ENCODE measurements at regions not wholly inside any gene's neighbourhood (a gene's known extent, or its start where the extent isn't known, plus 50 kb on each side); places are given as distances from the start of the nearest gene placed in this dataset.

DNA sequence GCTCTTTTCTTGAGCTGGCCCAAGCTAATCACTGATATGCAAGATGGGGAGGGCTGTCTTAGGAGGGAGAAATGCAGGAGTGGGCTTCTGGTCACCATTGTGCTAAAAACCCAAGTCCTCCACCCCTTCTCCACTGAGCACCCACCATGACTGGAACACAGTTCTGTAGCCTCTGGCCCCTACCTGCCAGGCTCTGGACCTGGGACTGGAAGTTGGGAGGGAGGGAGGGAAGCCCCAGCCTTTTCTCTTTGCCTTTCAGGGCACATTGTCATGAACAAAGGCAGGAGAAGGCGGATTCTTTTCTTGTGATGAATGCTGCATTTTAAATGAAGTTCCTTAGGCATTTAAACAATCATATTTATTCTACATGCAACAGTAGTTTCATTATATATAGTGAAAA, 559.1 kb upstream of the TRPC7 start:
- DNase-seq (no peak), ATAC-seq (ENCODE audit: low read depth) (no peak)
- Histone ChIP-seq H3K4me2 (replicated peaks; ENCODE audit: low read depth, low read length, poor library complexity, severe bottlenecking) (no peak overlapping the region), H3K9me3 (ENCODE audit: control extremely low read depth in 1 of 3, control insufficient read depth in 2 of 3, insufficient read depth in 1 of 3, low read length in 2 of 3) (no peaks in the 10 kb centered on the region), H3K27me3 (replicated peaks in 1 of 4; ENCODE audit: control extremely low read depth in 1 of 4, control insufficient read depth in 3 of 4, insufficient read depth in 4 of 4, low read length in 3 of 4) (no peaks in the 10 kb centered on the region), H3K4me3 (ENCODE audit: control extremely low read depth in 1 of 5, extremely low read depth in 1 of 5, insufficient read depth in 1 of 5, low read depth in 2 of 5, low read length in 4 of 5) (no peak overlapping the region), H3K79me2 (ENCODE audit: control insufficient read depth, insufficient read depth, low read length) (no peaks in the 10 kb centered on the region), H3K27ac (ENCODE audit: low read length in 2 of 2) (no peak overlapping the region), H3K36me3 (replicated peaks in 1 of 2; ENCODE audit: control extremely low read depth in 1 of 2, control insufficient read depth in 1 of 2, extremely low read depth in 1 of 2, insufficient read depth in 2 of 2, low read length in 1 of 2) (no peaks in the 10 kb centered on the region), H4K20me1 (ENCODE audit: control insufficient read depth, insufficient read depth, low read length, poor library complexity, severe bottlenecking) (no peaks in the 10 kb centered on the region), H3K4me1 (ENCODE audit: control insufficient read depth in 2 of 2, insufficient read depth in 2 of 2, low read length in 2 of 2) (no peaks in the 10 kb centered on the region), H2AFZ (ENCODE audit: insufficient read depth, low read depth, low read length, poor library complexity, severe bottlenecking) (no peak overlapping the region), H3K9ac (ENCODE audit: low read length) (no peak overlapping the region)
- no peaks in the 10 kb centered on the region for H3K9me3 Mint-ChIP-seq (ENCODE audit: insufficient read depth)
- no CpG with 5 or more reads among the region's 1 CpG for WGBS (ENCODE audit: insufficient coverage)
- no peaks in the 10 kb centered on the region for H3K27me3 Mint-ChIP-seq
- H3K4me3 Mint-ChIP-seq = no peak overlapping the region
- H3K4me1 Mint-ChIP-seq = no peaks in the 10 kb centered on the region
- intact Hi-C loops (cut with micrococcal nuclease) = no loop called here
- POLR2A ChIA-PET = no interaction called here
- CTCF ChIA-PET = no interaction called here
- TF ChIP-seq EZH2 (IDR thresholded peaks at IDR 0.05; ENCODE audit: borderline replicate concordance, insufficient read depth, low read depth, low read length, poor library complexity, severe bottlenecking) = no peak
- no peak overlapping the region for H3K27ac Mint-ChIP-seq

DNA sequence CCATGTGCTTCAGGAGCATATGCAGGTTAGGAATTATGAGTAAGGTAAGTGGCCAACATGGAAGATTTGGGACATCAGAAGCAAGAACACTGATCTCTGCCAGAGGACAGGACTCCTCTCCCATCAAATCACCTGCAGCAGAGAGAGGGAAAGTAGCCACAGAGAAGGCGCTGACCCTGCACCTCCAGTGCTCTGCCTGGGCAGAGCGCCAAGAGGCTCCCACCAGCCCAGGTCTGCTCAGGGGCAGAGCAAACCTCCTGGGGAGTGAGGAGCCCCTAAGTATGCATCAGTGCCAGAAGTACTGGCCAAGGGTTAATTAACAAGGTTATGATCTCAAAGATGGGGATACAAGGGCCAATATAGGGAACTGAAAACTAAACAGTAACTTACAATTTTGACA, 545.3 kb upstream of the TRPC7 start:
- CTCF ChIA-PET = no interaction called here
- Mint-ChIP-seq H3K4me1 (no peaks in the 10 kb centered on the region), H3K4me3 (no peak overlapping the region), H3K27me3 (no peaks in the 10 kb centered on the region), H3K9me3 (ENCODE audit: insufficient read depth) (no peaks in the 10 kb centered on the region), H3K27ac (no peak overlapping the region)
- no peak for TF ChIP-seq EZH2 (IDR thresholded peaks at IDR 0.05; ENCODE audit: borderline replicate concordance, insufficient read depth, low read depth, low read length, poor library complexity, severe bottlenecking)
- TF ChIP-seq, protein P1, sequence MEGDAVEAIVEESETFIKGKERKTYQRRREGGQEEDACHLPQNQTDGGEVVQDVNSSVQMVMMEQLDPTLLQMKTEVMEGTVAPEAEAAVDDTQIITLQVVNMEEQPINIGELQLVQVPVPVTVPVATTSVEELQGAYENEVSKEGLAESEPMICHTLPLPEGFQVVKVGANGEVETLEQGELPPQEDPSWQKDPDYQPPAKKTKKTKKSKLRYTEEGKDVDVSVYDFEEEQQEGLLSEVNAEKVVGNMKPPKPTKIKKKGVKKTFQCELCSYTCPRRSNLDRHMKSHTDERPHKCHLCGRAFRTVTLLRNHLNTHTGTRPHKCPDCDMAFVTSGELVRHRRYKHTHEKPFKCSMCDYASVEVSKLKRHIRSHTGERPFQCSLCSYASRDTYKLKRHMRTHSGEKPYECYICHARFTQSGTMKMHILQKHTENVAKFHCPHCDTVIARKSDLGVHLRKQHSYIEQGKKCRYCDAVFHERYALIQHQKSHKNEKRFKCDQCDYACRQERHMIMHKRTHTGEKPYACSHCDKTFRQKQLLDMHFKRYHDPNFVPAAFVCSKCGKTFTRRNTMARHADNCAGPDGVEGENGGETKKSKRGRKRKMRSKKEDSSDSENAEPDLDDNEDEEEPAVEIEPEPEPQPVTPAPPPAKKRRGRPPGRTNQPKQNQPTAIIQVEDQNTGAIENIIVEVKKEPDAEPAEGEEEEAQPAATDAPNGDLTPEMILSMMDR (IDR thresholded peaks at IDR 0.05) = no peak
- Histone ChIP-seq H2AFZ (ENCODE audit: insufficient read depth, low read depth, low read length, poor library complexity, severe bottlenecking) (no peak overlapping the region), H3K4me1 (ENCODE audit: control insufficient read depth in 2 of 2, insufficient read depth in 2 of 2, low read length in 2 of 2) (no peaks in the 10 kb centered on the region), H3K27me3 (replicated peaks in 1 of 4; ENCODE audit: control extremely low read depth in 1 of 4, control insufficient read depth in 3 of 4, insufficient read depth in 4 of 4, low read length in 3 of 4) (no peaks in the 10 kb centered on the region), H3K4me3 (ENCODE audit: control extremely low read depth in 1 of 5, extremely low read depth in 1 of 5, insufficient read depth in 1 of 5, low read depth in 2 of 5, low read length in 4 of 5) (no peak overlapping the region), H3K9me3 (ENCODE audit: control extremely low read depth in 1 of 3, control insufficient read depth in 2 of 3, insufficient read depth in 1 of 3, low read length in 2 of 3) (no peaks in the 10 kb centered on the region), H3K36me3 (replicated peaks in 1 of 2; ENCODE audit: control extremely low read depth in 1 of 2, control insufficient read depth in 1 of 2, extremely low read depth in 1 of 2, insufficient read depth in 2 of 2, low read length in 1 of 2) (no peaks in the 10 kb centered on the region), H4K20me1 (ENCODE audit: control insufficient read depth, insufficient read depth, low read length, poor library complexity, severe bottlenecking) (no peaks in the 10 kb centered on the region), H3K79me2 (ENCODE audit: control insufficient read depth, insufficient read depth, low read length) (no peaks in the 10 kb centered on the region), H3K9ac (ENCODE audit: low read length) (no peak overlapping the region), H3K4me2 (replicated peaks; ENCODE audit: low read depth, low read length, poor library complexity, severe bottlenecking) (no peak overlapping the region), H3K27ac (ENCODE audit: low read length in 2 of 2) (no peak overlapping the region)
- ATAC-seq (ENCODE audit: low read depth) (no peak), DNase-seq (no peak)
- POLR2A ChIA-PET = no interaction called here
- WGBS (ENCODE audit: insufficient coverage) = no CpG with 5 or more reads among the region's 2 CpGs
- intact Hi-C loops (cut with micrococcal nuclease) = no loop called here
